MCF 10A (cell line): ENCODE measurements at regions not wholly inside any gene's neighbourhood (a gene's known extent, or its start where the extent isn't known, plus 50 kb on each side); places are given as distances from the start of the nearest gene placed in this dataset.

Experiments used
- BruUV-seq: library from RNA; stranded (reverse); fragments of 400-500 nt; replicated peaks from 2 replicates; lab custom pipeline; 2021; lab: Mats Ljungman, UMichigan
- CTCF ChIA-PET: fragments of 300-600 bp; sonication (Branson Sonifier 250); formaldehyde crosslinking; extraction: SDS; loops from one replicate; lab custom pipeline; 2021; ENCODE audit warnings: antibody characterized with exemption, inconsistent platforms; lab: Yijun Ruan, JAX
- POLR2A ChIA-PET: fragments of 300-600, 350-650 bp; sonication (Branson Sonifier 250); formaldehyde crosslinking; extraction: SDS; loops from one replicate; lab custom pipeline; 2020; ENCODE audit warnings: antibody characterized with exemption, inconsistent platforms; lab: Yijun Ruan, JAX
- DNase-seq: peaks from one replicate; pipeline ENCODE4 v3.0.0-alpha.2; 2018; ENCODE audit not compliant: unreplicated experiment
- H3K27ac Mint-ChIP-seq: one replicate; pipeline ENCODE4 v1.8.0; 2022; ENCODE audit warnings: mild to moderate bottlenecking, low read depth, mixed read lengths; ENCODE audit not compliant: unreplicated experiment
- H3K27me3 Mint-ChIP-seq: one replicate; pipeline ENCODE4 v1.8.0; 2022; ENCODE audit warnings: mixed read lengths; ENCODE audit not compliant: insufficient read depth, unreplicated experiment
- H3K36me3 Mint-ChIP-seq: one replicate; pipeline ENCODE4 v1.8.0; 2022; ENCODE audit warnings: mild to moderate bottlenecking, moderate library complexity, mixed read lengths; ENCODE audit not compliant: insufficient read depth, unreplicated experiment
- H3K4me1 Mint-ChIP-seq: one replicate; pipeline ENCODE4 v1.8.0; 2022; ENCODE audit warnings: mixed read lengths; ENCODE audit not compliant: insufficient read depth, unreplicated experiment
- H3K4me3 Mint-ChIP-seq: one replicate; pipeline ENCODE4 v1.8.0; 2022; ENCODE audit warnings: mild to moderate bottlenecking, moderate library complexity, mixed read lengths; ENCODE audit not compliant: unreplicated experiment
- H3K9me3 Mint-ChIP-seq: one replicate; pipeline ENCODE4 v1.8.0; 2022; ENCODE audit warnings: mixed read lengths; ENCODE audit not compliant: unreplicated experiment
- intact Hi-C: fragments of 100-400 bp; cut with micrococcal nuclease; formaldehyde crosslinking; loops from 2 replicates; pipeline ENCODE4 v1.14.1; 2022
- TF ChIP-seq, protein P1 (sequence below): fragments of 200-600 bp; IDR thresholded peaks from one replicate; pipeline ENCODE4 v1.8.0; 2022; ENCODE audit warnings: antibody characterized with exemption, mild to moderate bottlenecking; ENCODE audit not compliant: unreplicated experiment

DNA sequence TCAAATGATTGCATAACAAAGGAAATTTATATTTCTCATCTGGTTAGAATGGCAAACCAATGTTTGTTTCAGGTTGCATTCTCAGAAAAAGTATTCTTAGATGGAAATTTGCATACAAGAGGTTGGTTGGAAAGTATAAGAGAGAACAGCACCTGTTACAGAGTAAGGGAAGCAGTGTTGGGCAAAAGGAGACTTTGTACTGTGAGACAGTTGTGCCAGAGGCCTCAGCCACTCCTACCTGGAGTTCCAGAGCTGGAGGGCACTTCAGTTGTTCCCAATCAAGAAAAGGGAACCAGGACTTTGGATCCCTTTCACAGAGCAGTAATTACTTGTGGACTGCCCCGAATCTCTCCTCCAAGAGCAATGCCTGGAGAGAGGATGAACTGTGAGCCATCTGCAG lies 81.8 kb downstream of the SPRY2 start:
- POLR2A ChIA-PET, result no interaction called here
- TF ChIP-seq, protein P1, sequence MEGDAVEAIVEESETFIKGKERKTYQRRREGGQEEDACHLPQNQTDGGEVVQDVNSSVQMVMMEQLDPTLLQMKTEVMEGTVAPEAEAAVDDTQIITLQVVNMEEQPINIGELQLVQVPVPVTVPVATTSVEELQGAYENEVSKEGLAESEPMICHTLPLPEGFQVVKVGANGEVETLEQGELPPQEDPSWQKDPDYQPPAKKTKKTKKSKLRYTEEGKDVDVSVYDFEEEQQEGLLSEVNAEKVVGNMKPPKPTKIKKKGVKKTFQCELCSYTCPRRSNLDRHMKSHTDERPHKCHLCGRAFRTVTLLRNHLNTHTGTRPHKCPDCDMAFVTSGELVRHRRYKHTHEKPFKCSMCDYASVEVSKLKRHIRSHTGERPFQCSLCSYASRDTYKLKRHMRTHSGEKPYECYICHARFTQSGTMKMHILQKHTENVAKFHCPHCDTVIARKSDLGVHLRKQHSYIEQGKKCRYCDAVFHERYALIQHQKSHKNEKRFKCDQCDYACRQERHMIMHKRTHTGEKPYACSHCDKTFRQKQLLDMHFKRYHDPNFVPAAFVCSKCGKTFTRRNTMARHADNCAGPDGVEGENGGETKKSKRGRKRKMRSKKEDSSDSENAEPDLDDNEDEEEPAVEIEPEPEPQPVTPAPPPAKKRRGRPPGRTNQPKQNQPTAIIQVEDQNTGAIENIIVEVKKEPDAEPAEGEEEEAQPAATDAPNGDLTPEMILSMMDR, result no peak
- Mint-ChIP-seq H3K9me3 (peaks cover 12% of the 10 kb centered on the region), H3K4me1 (no peaks in the 10 kb centered on the region), H3K4me3 (no peak overlapping the region), H3K27me3 (no peaks in the 10 kb centered on the region), H3K27ac (no peak overlapping the region), H3K36me3 (no peaks in the 10 kb centered on the region)
- intact Hi-C loops, result no loop called here
- no TSS peak for BruUV-seq
- CTCF ChIA-PET, result no interaction called here
- no peak for DNase-seq

DNA sequence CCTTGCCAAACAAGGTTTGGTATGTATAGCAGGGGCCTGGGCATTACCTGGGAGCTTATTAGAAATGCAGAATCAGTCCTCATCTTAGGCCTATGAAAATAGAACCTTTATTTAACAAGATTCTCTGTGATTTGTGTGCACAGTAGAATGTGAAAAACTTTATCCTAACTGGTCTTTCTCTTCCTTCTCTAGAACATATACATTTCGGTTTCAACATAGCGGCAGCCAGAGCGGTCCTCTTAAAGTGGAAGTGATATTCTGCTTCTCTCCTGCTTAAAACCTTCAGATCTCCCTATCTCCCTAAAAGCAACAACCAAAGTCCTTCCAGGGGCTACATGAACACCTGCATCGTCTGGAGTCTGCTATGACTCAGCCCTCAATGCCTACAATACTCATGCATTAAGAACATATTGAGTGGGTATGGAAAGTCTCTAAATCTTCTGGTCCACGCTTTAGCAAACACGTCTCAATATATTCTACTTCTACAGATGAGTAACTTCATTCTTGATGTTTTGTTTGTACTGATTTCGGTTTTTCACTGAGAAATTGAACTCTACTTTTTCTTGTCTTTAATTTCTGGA lies 84.5 kb downstream of the SPRY2 start:
- no peak overlapping the region for H3K4me3 Mint-ChIP-seq
- intact Hi-C loops, result no loop called here
- no peaks in the 10 kb centered on the region for H3K4me1 Mint-ChIP-seq
- POLR2A ChIA-PET, result no interaction called here
- no TSS peak for BruUV-seq
- H3K36me3 Mint-ChIP-seq, result no peaks in the 10 kb centered on the region
- no peaks in the 10 kb centered on the region for H3K9me3 Mint-ChIP-seq
- CTCF ChIA-PET, result interaction anchor here (0.9 kb wide), 1 partner anchor 10 kb away, joined by 3 read pairs; no protein-coding TSS in a partner anchor
- H3K27me3 Mint-ChIP-seq, result no peaks in the 10 kb centered on the region
- H3K27ac Mint-ChIP-seq, result no peak overlapping the region
- TF ChIP-seq, protein P1, result no peak
- DNase-seq, result no peak

DNA sequence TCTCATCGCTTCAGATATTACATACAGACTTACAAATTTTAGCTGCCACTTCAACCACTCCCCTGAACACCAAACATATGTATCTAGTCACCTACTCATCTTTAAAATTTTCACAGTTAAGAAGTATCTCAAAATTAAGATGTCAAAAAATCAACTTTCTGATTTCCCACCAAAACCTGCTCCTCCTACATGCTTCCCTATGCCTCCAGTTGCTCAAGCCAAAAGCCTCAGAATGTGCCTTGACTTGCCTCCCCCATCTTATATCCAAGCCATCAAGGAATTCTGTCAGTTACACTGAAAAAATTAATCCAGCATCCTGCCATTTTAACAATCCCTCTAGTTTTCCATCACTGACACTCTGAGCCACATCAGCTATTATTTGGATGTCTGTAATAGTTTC lies 85.0 kb downstream of the SPRY2 start:
- H3K9me3 Mint-ChIP-seq, result no peaks in the 10 kb centered on the region

DNA sequence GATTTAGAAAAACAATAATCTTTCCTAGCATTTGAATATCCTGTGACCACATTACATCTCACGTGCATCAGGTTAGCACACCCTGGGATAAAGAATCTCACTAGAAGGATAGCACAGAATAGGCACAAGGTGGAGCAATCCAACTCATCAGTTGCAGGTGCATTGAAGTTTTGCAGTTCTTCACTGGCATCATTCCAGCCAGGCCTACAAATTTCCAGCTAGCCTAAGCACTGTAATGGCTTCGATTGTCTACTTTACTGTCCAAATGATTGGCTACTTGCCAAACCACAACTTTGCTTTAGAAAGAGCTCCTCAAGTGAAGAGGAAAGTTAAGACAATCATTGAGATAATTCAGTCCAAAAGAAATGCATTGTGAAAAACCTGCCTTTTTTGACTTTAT lies 89.5 kb downstream of the SPRY2 start:
- DNase-seq, result peak; percentile 80
- Mint-ChIP-seq H3K9me3 (no peaks in the 10 kb centered on the region), H3K27me3 (no peaks in the 10 kb centered on the region), H3K4me1 (no peaks in the 10 kb centered on the region), H3K4me3 (no peak overlapping the region), H3K36me3 (no peaks in the 10 kb centered on the region), H3K27ac (no peak overlapping the region)
- no TSS peak for BruUV-seq
- intact Hi-C loops, result no loop called here
- TF ChIP-seq, protein P1, result no peak
- POLR2A ChIA-PET, result interaction anchor here (0.8 to 1.1 kb wide), 4 partner anchors 18 to 214 kb away, joined by 3 to 4 read pairs (median 3); partner anchors contain the start of gene SPRY2
- CTCF ChIA-PET, result interaction anchor here (0.6 to 2.2 kb wide), 4 partner anchors 10 to 249 kb away, joined by 3 to 4 read pairs (median 4); no protein-coding TSS in a partner anchor

More for the DNA sequence above, 85.0 kb downstream of the SPRY2 start:
- DNase-seq, result no peak
- no peaks in the 10 kb centered on the region for H3K4me1 Mint-ChIP-seq
- BruUV-seq, result no TSS peak
- H3K4me3 Mint-ChIP-seq, result no peak overlapping the region
- TF ChIP-seq, protein P1, result no peak
- intact Hi-C loops, result no loop called here
- no peaks in the 10 kb centered on the region for H3K36me3 Mint-ChIP-seq
- CTCF ChIA-PET, result interaction anchor here (0.9 kb wide), 1 partner anchor 10 kb away, joined by 3 read pairs; no protein-coding TSS in a partner anchor
- no peaks in the 10 kb centered on the region for H3K27me3 Mint-ChIP-seq
- no peak overlapping the region for H3K27ac Mint-ChIP-seq
- POLR2A ChIA-PET, result no interaction called here
